ENCODE measurements at regions not wholly inside any gene's neighbourhood (a gene's known extent, or its start where the extent isn't known, plus 50 kb on each side); places are given as distances from the start of the nearest gene placed in this dataset.

DNA sequence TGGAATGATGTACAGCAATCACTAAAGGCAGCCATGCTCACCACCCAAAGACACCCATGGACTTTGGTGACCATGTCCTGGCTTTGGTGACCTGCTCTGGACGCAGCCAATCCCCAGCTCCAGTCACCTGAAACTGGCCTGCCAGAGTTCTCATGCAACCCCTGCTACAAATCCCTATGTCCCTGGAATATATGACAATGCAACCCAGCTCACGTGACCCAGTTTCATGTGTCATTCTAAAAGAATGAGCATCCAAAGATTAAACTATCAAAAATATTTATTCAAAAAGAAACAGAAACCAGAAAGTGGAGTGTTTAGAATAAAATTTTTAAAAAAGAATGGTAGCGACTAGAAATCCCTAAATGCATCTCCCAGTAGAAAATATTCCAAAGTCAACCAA, 203.3 kb upstream of the IRS2 start:
- H3K36me3 Mint-ChIP-seq (ENCODE audit: insufficient read depth, unreplicated experiment), result no peaks in the 10 kb centered on the region
- H3K4me3 Mint-ChIP-seq (ENCODE audit: unreplicated experiment), result no peak overlapping the region
- Histone ChIP-seq H3K4me1 (no peaks in the 10 kb centered on the region), H3K9me3 (no peaks in the 10 kb centered on the region), H3K36me3 (ENCODE audit: control insufficient read depth, insufficient read depth, low read length) (no peaks in the 10 kb centered on the region), H3K27me3 (replicated peaks; ENCODE audit: control insufficient read depth, insufficient read depth, low read length) (no peaks in the 10 kb centered on the region), H3K4me3 (ENCODE audit: low read depth, low read length) (no peak overlapping the region)
- H3K27me3 Mint-ChIP-seq (ENCODE audit: insufficient read depth, unreplicated experiment), result no peaks in the 10 kb centered on the region
- BruUV-seq (replicated peaks), result no TSS peak
- H3K4me1 Mint-ChIP-seq (ENCODE audit: low read depth, unreplicated experiment), result no peaks in the 10 kb centered on the region
- TF ChIP-seq, protein P1, sequence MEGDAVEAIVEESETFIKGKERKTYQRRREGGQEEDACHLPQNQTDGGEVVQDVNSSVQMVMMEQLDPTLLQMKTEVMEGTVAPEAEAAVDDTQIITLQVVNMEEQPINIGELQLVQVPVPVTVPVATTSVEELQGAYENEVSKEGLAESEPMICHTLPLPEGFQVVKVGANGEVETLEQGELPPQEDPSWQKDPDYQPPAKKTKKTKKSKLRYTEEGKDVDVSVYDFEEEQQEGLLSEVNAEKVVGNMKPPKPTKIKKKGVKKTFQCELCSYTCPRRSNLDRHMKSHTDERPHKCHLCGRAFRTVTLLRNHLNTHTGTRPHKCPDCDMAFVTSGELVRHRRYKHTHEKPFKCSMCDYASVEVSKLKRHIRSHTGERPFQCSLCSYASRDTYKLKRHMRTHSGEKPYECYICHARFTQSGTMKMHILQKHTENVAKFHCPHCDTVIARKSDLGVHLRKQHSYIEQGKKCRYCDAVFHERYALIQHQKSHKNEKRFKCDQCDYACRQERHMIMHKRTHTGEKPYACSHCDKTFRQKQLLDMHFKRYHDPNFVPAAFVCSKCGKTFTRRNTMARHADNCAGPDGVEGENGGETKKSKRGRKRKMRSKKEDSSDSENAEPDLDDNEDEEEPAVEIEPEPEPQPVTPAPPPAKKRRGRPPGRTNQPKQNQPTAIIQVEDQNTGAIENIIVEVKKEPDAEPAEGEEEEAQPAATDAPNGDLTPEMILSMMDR (IDR thresholded peaks at IDR 0.05; ENCODE audit: insufficient read depth in 1 of 2, low read depth in 1 of 2, low read length in 1 of 2, severe bottlenecking in 1 of 2, unreplicated experiment in 1 of 2), result no peak
- H3K27ac Mint-ChIP-seq (ENCODE audit: unreplicated experiment), result no peak overlapping the region
- ChIA-PET POLR2A (no interaction called here), CTCF (no interaction called here)
- no peak for DNase-seq
- H3K9me3 Mint-ChIP-seq (ENCODE audit: unreplicated experiment), result no peaks in the 10 kb centered on the region
- intact Hi-C loops (cut with micrococcal nuclease; ENCODE audit: unreplicated experiment), result no loop called here

DNA sequence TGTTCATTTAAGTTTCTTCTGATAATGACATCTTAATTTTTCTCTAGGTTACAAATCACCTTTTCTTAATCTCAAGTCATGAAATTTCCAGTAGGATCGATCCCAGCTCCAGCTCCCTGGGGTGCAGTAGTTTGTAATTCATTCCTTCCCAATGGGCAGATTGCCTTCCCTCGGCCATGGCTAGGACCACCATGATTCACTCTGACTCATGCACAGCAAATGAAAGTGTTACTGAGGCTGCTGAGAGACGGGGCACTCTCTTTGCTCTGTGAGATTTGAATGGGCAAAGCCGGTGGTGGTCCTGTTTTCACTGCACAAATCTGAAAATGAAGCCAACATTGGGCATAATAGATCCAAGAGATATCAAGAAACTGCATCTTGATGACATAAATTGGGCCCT, 202.8 kb upstream of the IRS2 start:
- Mint-ChIP-seq H3K9me3 (ENCODE audit: unreplicated experiment) (no peaks in the 10 kb centered on the region), H3K4me3 (ENCODE audit: unreplicated experiment) (no peak overlapping the region), H3K27ac (ENCODE audit: unreplicated experiment) (no peak overlapping the region), H3K36me3 (ENCODE audit: insufficient read depth, unreplicated experiment) (no peaks in the 10 kb centered on the region), H3K4me1 (ENCODE audit: low read depth, unreplicated experiment) (no peaks in the 10 kb centered on the region), H3K27me3 (ENCODE audit: insufficient read depth, unreplicated experiment) (no peaks in the 10 kb centered on the region)
- TF ChIP-seq, protein P1 (IDR thresholded peaks at IDR 0.05; ENCODE audit: insufficient read depth in 1 of 2, low read depth in 1 of 2, low read length in 1 of 2, severe bottlenecking in 1 of 2, unreplicated experiment in 1 of 2), result no peak
- Histone ChIP-seq H3K4me1 (no peaks in the 10 kb centered on the region), H3K36me3 (ENCODE audit: control insufficient read depth, insufficient read depth, low read length) (no peaks in the 10 kb centered on the region), H3K9me3 (no peaks in the 10 kb centered on the region), H3K4me3 (ENCODE audit: low read depth, low read length) (no peak overlapping the region), H3K27me3 (replicated peaks; ENCODE audit: control insufficient read depth, insufficient read depth, low read length) (no peaks in the 10 kb centered on the region)
- CTCF ChIA-PET, result no interaction called here
- no TSS peak for BruUV-seq (replicated peaks)
- no peak for DNase-seq
- POLR2A ChIA-PET, result no interaction called here
- intact Hi-C loops (cut with micrococcal nuclease; ENCODE audit: unreplicated experiment), result no loop called here

DNA sequence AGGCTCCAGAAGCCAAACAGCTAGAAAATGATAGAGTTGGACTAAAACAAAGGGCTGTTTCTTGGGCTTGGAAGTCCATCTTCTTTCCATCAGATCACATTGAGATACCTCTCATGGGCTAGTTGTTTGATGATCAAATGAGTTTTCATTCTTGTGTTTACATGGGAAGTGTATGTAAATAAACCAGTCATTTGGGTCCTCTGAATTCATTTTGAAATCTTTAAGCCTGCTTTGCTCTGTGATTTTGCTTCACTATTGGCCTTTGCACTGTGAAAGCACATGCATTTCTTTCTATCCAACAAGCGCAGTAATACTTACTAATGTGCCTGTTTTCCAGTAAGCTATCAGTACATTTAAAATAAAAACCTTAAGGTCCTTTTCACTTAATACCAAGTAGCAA, 200.5 kb upstream of the IRS2 start:
- Mint-ChIP-seq H3K36me3 (ENCODE audit: insufficient read depth, unreplicated experiment) (no peaks in the 10 kb centered on the region), H3K27ac (ENCODE audit: unreplicated experiment) (no peak overlapping the region), H3K9me3 (ENCODE audit: unreplicated experiment) (no peaks in the 10 kb centered on the region), H3K4me3 (ENCODE audit: unreplicated experiment) (no peak overlapping the region), H3K4me1 (ENCODE audit: low read depth, unreplicated experiment) (no peaks in the 10 kb centered on the region), H3K27me3 (ENCODE audit: insufficient read depth, unreplicated experiment) (no peaks in the 10 kb centered on the region)
- Histone ChIP-seq H3K9me3 (no peaks in the 10 kb centered on the region), H3K27me3 (replicated peaks; ENCODE audit: control insufficient read depth, insufficient read depth, low read length) (no peaks in the 10 kb centered on the region), H3K4me1 (no peaks in the 10 kb centered on the region), H3K36me3 (ENCODE audit: control insufficient read depth, insufficient read depth, low read length) (no peaks in the 10 kb centered on the region), H3K4me3 (ENCODE audit: low read depth, low read length) (no peak overlapping the region)
- ChIA-PET CTCF (no interaction called here), POLR2A (no interaction called here)
- intact Hi-C loops (cut with micrococcal nuclease; ENCODE audit: unreplicated experiment), result no loop called here
- TF ChIP-seq, protein P1 (IDR thresholded peaks at IDR 0.05; ENCODE audit: insufficient read depth in 1 of 2, low read depth in 1 of 2, low read length in 1 of 2, severe bottlenecking in 1 of 2, unreplicated experiment in 1 of 2), result no peak
- no peak for DNase-seq
- BruUV-seq (replicated peaks), result no TSS peak
